A673 (cell line): ENCODE measurements at regions not wholly inside any gene's neighbourhood (a gene's known extent, or its start where the extent isn't known, plus 50 kb on each side); places are given as distances from the start of the nearest gene placed in this dataset.

Experiments
- BruUV-seq: library from RNA; stranded (reverse); fragments of 400-500 nt; replicated peaks from 2 replicates; lab custom pipeline; 2021; lab: Mats Ljungman, UMichigan
- CTCF ChIA-PET: fragments of 300-600 bp; sonication (Branson Sonifier 250); formaldehyde crosslinking; loops from one replicate; lab custom pipeline; 2022; ENCODE audit warnings: antibody characterized with exemption; lab: Charles Lee
- POLR2A ChIA-PET: fragments of 300-600 bp; sonication (Branson Sonifier 250); formaldehyde crosslinking; loops from one replicate; lab custom pipeline; 2022; ENCODE audit warnings: antibody characterized with exemption; ENCODE audit not compliant: low non-redundant PET; lab: Charles Lee
- DNase-seq: peaks from one replicate; pipeline ENCODE4 v3.0.0-alpha.2; 2015; ENCODE audit warnings: low spot score
- H3K27ac ChIP-seq: fragments of 200-600 bp; sonication (generic); 2 replicates; pipeline ENCODE4 v1.5.1; 2016; ENCODE audit warnings: mixed run types, low read depth, mild to moderate bottlenecking, mixed read lengths, antibody characterized with exemption, low read length; ENCODE audit not compliant: poor library complexity, severe bottlenecking
- H3K27me3 ChIP-seq: fragments of 200-600 bp; sonication (generic); replicated peaks from 2 replicates; pipeline ENCODE4 v1.6.1; 2017; ENCODE audit warnings: mixed run types, low read depth, mild to moderate bottlenecking, mixed read lengths, antibody characterized with exemption, low read length; ENCODE audit not compliant: insufficient read depth, poor library complexity
- H3K36me3 ChIP-seq: fragments of 200-600 bp; sonication (generic); 2 replicates; pipeline ENCODE4 v1.6.1; 2016; ENCODE audit warnings: mixed run types, mild to moderate bottlenecking, mixed read lengths, antibody characterized with exemption, low read length; ENCODE audit not compliant: insufficient read depth, poor library complexity, severe bottlenecking
- H3K4me1 ChIP-seq: fragments of 200-600 bp; sonication (generic); 2 replicates; pipeline ENCODE4 v1.6.1; 2017; ENCODE audit warnings: mixed run types, mild to moderate bottlenecking, mixed read lengths, antibody characterized with exemption, low read length; ENCODE audit not compliant: insufficient read depth, poor library complexity, severe bottlenecking
- H3K4me3 ChIP-seq: fragments of 200-600 bp; sonication (generic); 2 replicates; pipeline ENCODE4 v1.5.1; 2016; ENCODE audit warnings: low read depth, mixed run types, mild to moderate bottlenecking, mixed read lengths, low read length; ENCODE audit not compliant: poor library complexity, severe bottlenecking
- H3K9me3 ChIP-seq: fragments of 200-600 bp; sonication (generic); 2 replicates; pipeline ENCODE4 v1.6.1; 2016; ENCODE audit warnings: mixed run types, low read depth, mild to moderate bottlenecking, mixed read lengths, antibody characterized with exemption, low read length; ENCODE audit not compliant: poor library complexity, severe bottlenecking
- CTCF ChIP-seq: fragments of 300-800, 200-600 bp; sonication (generic); conservative IDR thresholded peaks from 2 replicates; pipeline ENCODE4 v1.5.1; 2017; ENCODE audit warnings: low read depth, mild to moderate bottlenecking, antibody characterized with exemption, low read length, moderate library complexity, mixed read lengths
- EZH2 ChIP-seq: fragments of 200-600 bp; sonication (generic); IDR thresholded peaks from 2 replicates; pipeline ENCODE4 v1.6.1; 2017; ENCODE audit warnings: borderline replicate concordance, low read depth, mild to moderate bottlenecking, mixed read lengths, antibody characterized with exemption, low read length; ENCODE audit not compliant: poor library complexity, severe bottlenecking
- intact Hi-C: fragments of 100-400 bp; cut with micrococcal nuclease; formaldehyde crosslinking; loops from one replicate; pipeline ENCODE4 v1.10.0; 2022; ENCODE audit not compliant: unreplicated experiment

GRCh38 chr11:104340590-104340989, 176.6 kb upstream of the PDGFD start:
- no peak for DNase-seq
- BruUV-seq = no TSS peak
- CTCF ChIA-PET = no interaction called here
- POLR2A ChIA-PET = no interaction called here
- TF ChIP-seq EZH2 (no peak), CTCF (no peak)
- Histone ChIP-seq H3K9me3 (no peaks in the 10 kb centered on the region), H3K27me3 (no peaks in the 10 kb centered on the region), H3K4me3 (no peak overlapping the region), H3K36me3 (no peaks in the 10 kb centered on the region), H3K27ac (no peak overlapping the region), H3K4me1 (no peaks in the 10 kb centered on the region)
- intact Hi-C loops = no loop called here

GRCh38 chr11:104339380-104339831, 175.5 kb upstream of the PDGFD start:
- DNase-seq = no peak
- Histone ChIP-seq H3K36me3 (no peaks in the 10 kb centered on the region), H3K27me3 (no peaks in the 10 kb centered on the region), H3K9me3 (no peaks in the 10 kb centered on the region), H3K4me3 (no peak overlapping the region), H3K4me1 (no peaks in the 10 kb centered on the region), H3K27ac (no peak overlapping the region)
- intact Hi-C loops = loop anchor here (10.0 kb wide), 1 partner anchor 655 kb away; no protein-coding TSS in a partner anchor
- TF ChIP-seq CTCF (no peak), EZH2 (no peak)
- no TSS peak for BruUV-seq
- ChIA-PET CTCF (no interaction called here), POLR2A (interaction anchor here (0.6 kb wide), 1 partner anchor 49 kb away, joined by 3 read pairs; no protein-coding TSS in a partner anchor)

- intact Hi-C loops = loop anchor here (10.0 kb wide), 1 partner anchor 653 kb away; no protein-coding TSS in a partner anchor
- no peak for DNase-seq
- ChIA-PET CTCF (no interaction called here), POLR2A (no interaction called here)
- Histone ChIP-seq H3K36me3 (no peaks in the 10 kb centered on the region), H3K4me1 (no peaks in the 10 kb centered on the region), H3K27me3 (no peaks in the 10 kb centered on the region), H3K9me3 (no peaks in the 10 kb centered on the region), H3K4me3 (no peak overlapping the region), H3K27ac (no peak overlapping the region)
- TF ChIP-seq CTCF = no peak
- no peak for TF ChIP-seq EZH2
- BruUV-seq = no TSS peak
Observed at GRCh38 chr11:104338186-104338585, 174.2 kb upstream of the PDGFD start.
